NCI-H2107 treated with DMSO at 0.1 percent for 48 hours (cell line): ENCODE measurements at regions not wholly inside any gene's neighbourhood (a gene's known extent, or its start where the extent isn't known, plus 50 kb on each side); places are given as distances from the start of the nearest gene placed in this dataset.
"Not testable (repeated sequence)": the region's sequence is repeated elsewhere in the genome, so short reads cannot be mapped to it uniquely, and the experiment has no call there.

Experiments
- DNase-seq: peaks from one replicate; lab custom pipeline; 2025; ENCODE audit not compliant: unreplicated experiment; lab: John Stamatoyannopoulos, UW

GRCh38 chr2:153308466-153308865, 170.1 kb downstream of the RPRM start:
- no peak for DNase-seq

- no peak for DNase-seq
Measured at GRCh38 chr2:153307223-153307622, 171.3 kb downstream of the RPRM start.

- DNase-seq: no peak
Measured at GRCh38 chr2:153299809-153300208, 178.8 kb downstream of the RPRM start.

GRCh38 chr2:153299217-153299616, 179.3 kb downstream of the RPRM start:
- no peak for DNase-seq

GRCh38 chr2:153294199-153294786, 184.3 kb downstream of the RPRM start:
- DNase-seq: no peak

GRCh38 chr2:153291718-153292117, 186.8 kb downstream of the RPRM start:
- DNase-seq: no peak

GRCh38 chr2:153287109-153287801, 191.3 kb downstream of the RPRM start:
- DNase-seq: no peak

GRCh38 chr2:153268941-153269461, 209.6 kb downstream of the RPRM start:
- no peak for DNase-seq

- DNase-seq: not testable (repeated sequence)
Measured at GRCh38 chr2:153256876-153257275, 221.7 kb downstream of the RPRM start.

- not testable (repeated sequence) for DNase-seq
Measured at GRCh38 chr2:153246636-153247035, 231.9 kb downstream of the RPRM start.

GRCh38 chr2:153235516-153235915, 243.0 kb downstream of the RPRM start:
- DNase-seq: no peak

GRCh38 chr2:153232464-153232863, 246.1 kb downstream of the RPRM start:
- DNase-seq: no peak

- DNase-seq: no peak
Measured at GRCh38 chr2:153230977-153231376, 247.6 kb downstream of the RPRM start.

- DNase-seq: no peak
Measured at GRCh38 chr2:153228904-153229303, 249.7 kb downstream of the RPRM start.

- DNase-seq: no peak
Measured at GRCh38 chr2:153227981-153228380, 250.6 kb downstream of the RPRM start.

GRCh38 chr2:153222231-153223165, 256.1 kb downstream of the RPRM start:
- no peak for DNase-seq

- DNase-seq: no peak
Measured at GRCh38 chr2:153221506-153221905, 257.1 kb downstream of the RPRM start.

GRCh38 chr2:153221087-153221486, 257.5 kb downstream of the RPRM start:
- DNase-seq: no peak

GRCh38 chr2:153218851-153219250, 259.7 kb downstream of the RPRM start:
- no peak for DNase-seq

GRCh38 chr2:153214337-153214736, 264.2 kb downstream of the RPRM start:
- DNase-seq: no peak

GRCh38 chr2:153213022-153213421, 265.5 kb downstream of the RPRM start:
- no peak for DNase-seq
